ENCODE measurements at regions not wholly inside any gene's neighbourhood (a gene's known extent, or its start where the extent isn't known, plus 50 kb on each side); places are given as distances from the start of the nearest gene placed in this dataset.

GRCh38 chr3:64814351-64814750 is 126.6 kb upstream of the ADAMTS9 start:
- no peak overlapping the region for H3K4me3 Mint-ChIP-seq
- ChIA-PET CTCF (no interaction called here), POLR2A (no interaction called here)
- no peak overlapping the region for H3K27ac Mint-ChIP-seq
- no peaks in the 10 kb centered on the region for H3K4me1 Mint-ChIP-seq
- no peaks in the 10 kb centered on the region for H3K36me3 Mint-ChIP-seq
- peaks cover 3% of the 10 kb centered on the region; the same call in 1 of the 2 replicates for H3K27me3 Mint-ChIP-seq (ENCODE audit: low read depth)
- DNase-seq (ENCODE audit: low spot score) = no peak
- peaks cover 4% of the 10 kb centered on the region; the same call in 1 of the 2 replicates for H3K9me3 Mint-ChIP-seq
- ATAC-seq = no peak
- TF ChIP-seq ZMAT4 (CRISPR knock-in tag; IDR thresholded peaks at IDR 0.05) (no peak), SOX15 (CRISPR knock-in tag; IDR thresholded peaks at IDR 0.05) (no peak), TEAD1 (CRISPR knock-in tag; IDR thresholded peaks at IDR 0.05) (no peak), MXD4 (CRISPR knock-in tag; IDR thresholded peaks at IDR 0.05; ENCODE audit: borderline replicate concordance) (no peak), RORB (CRISPR knock-in tag; IDR thresholded peaks at IDR 0.05) (no peak), GABPB1 (CRISPR knock-in tag; IDR thresholded peaks at IDR 0.05) (no peak), TCF7 (CRISPR knock-in tag; IDR thresholded peaks at IDR 0.05; ENCODE audit: low read depth) (no peak), ZSCAN18 (CRISPR knock-in tag; IDR thresholded peaks at IDR 0.05) (no peak), GTF2I (CRISPR knock-in tag; conservative IDR thresholded peaks at IDR 0.05) (no peak), STAT6 (CRISPR knock-in tag; conservative IDR thresholded peaks at IDR 0.05; ENCODE audit: low read depth) (no peak), ZNF138 (CRISPR knock-in tag; conservative IDR thresholded peaks at IDR 0.05) (no peak), ELF4 (CRISPR knock-in tag; IDR thresholded peaks at IDR 0.05; ENCODE audit: low read depth) (no peak)
- TF ChIP-seq, protein P1, sequence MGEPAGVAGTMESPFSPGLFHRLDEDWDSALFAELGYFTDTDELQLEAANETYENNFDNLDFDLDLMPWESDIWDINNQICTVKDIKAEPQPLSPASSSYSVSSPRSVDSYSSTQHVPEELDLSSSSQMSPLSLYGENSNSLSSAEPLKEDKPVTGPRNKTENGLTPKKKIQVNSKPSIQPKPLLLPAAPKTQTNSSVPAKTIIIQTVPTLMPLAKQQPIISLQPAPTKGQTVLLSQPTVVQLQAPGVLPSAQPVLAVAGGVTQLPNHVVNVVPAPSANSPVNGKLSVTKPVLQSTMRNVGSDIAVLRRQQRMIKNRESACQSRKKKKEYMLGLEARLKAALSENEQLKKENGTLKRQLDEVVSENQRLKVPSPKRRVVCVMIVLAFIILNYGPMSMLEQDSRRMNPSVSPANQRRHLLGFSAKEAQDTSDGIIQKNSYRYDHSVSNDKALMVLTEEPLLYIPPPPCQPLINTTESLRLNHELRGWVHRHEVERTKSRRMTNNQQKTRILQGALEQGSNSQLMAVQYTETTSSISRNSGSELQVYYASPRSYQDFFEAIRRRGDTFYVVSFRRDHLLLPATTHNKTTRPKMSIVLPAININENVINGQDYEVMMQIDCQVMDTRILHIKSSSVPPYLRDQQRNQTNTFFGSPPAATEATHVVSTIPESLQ (CRISPR knock-in tag; IDR thresholded peaks at IDR 0.05) = no peak
- TF ChIP-seq, protein P2, sequence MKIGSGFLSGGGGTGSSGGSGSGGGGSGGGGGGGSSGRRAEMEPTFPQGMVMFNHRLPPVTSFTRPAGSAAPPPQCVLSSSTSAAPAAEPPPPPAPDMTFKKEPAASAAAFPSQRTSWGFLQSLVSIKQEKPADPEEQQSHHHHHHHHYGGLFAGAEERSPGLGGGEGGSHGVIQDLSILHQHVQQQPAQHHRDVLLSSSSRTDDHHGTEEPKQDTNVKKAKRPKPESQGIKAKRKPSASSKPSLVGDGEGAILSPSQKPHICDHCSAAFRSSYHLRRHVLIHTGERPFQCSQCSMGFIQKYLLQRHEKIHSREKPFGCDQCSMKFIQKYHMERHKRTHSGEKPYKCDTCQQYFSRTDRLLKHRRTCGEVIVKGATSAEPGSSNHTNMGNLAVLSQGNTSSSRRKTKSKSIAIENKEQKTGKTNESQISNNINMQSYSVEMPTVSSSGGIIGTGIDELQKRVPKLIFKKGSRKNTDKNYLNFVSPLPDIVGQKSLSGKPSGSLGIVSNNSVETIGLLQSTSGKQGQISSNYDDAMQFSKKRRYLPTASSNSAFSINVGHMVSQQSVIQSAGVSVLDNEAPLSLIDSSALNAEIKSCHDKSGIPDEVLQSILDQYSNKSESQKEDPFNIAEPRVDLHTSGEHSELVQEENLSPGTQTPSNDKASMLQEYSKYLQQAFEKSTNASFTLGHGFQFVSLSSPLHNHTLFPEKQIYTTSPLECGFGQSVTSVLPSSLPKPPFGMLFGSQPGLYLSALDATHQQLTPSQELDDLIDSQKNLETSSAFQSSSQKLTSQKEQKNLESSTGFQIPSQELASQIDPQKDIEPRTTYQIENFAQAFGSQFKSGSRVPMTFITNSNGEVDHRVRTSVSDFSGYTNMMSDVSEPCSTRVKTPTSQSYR (CRISPR knock-in tag; IDR thresholded peaks at IDR 0.05) = no peak

DNA sequence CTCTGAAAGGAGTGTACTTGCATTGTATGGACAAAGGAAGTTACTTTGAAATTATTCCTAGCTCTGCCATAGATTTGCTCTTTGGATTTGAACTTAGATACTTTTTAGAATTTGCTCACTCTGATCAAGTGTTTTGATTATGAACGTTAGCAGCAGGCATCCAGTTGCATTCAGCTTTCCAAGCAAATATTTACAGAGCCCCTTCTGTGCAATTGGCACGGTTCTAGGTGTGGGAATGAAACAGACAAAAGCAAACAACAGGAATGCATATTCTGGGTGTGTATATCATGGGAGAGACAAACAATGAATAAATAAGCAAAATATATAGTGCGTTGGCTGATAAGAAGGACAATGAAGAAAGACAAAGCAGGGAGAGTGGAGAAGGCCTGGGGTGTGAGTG is 125.5 kb upstream of the ADAMTS9 start:
- peaks cover 3% of the 10 kb centered on the region; the same call in 1 of the 2 replicates for H3K27me3 Mint-ChIP-seq (ENCODE audit: low read depth)
- H3K9me3 Mint-ChIP-seq = peaks cover 4% of the 10 kb centered on the region; the same call in 1 of the 2 replicates
- no peaks in the 10 kb centered on the region for H3K36me3 Mint-ChIP-seq
- no peak overlapping the region for H3K4me3 Mint-ChIP-seq
- POLR2A ChIA-PET = no interaction called here
- DNase-seq (ENCODE audit: low spot score) (no peak), ATAC-seq (no peak)
- CTCF ChIA-PET = no interaction called here
- H3K27ac Mint-ChIP-seq = no peak overlapping the region
- no peaks in the 10 kb centered on the region for H3K4me1 Mint-ChIP-seq
- TF ChIP-seq ZNF532 (CRISPR knock-in tag; IDR thresholded peaks at IDR 0.05; ENCODE audit: borderline replicate concordance) (no peak), KAT7 (CRISPR knock-in tag; IDR thresholded peaks at IDR 0.05; ENCODE audit: borderline replicate concordance) (no peak), MXD4 (CRISPR knock-in tag; IDR thresholded peaks at IDR 0.05; ENCODE audit: borderline replicate concordance) (no peak), CBFB (CRISPR knock-in tag; IDR thresholded peaks at IDR 0.05; ENCODE audit: low read depth) (no peak), RORB (CRISPR knock-in tag; IDR thresholded peaks at IDR 0.05) (no peak), NR1H2 (CRISPR knock-in tag; IDR thresholded peaks at IDR 0.05) (no peak), ATF1 (CRISPR knock-in tag; IDR thresholded peaks at IDR 0.05) (no peak)
- TF ChIP-seq, protein P3, sequence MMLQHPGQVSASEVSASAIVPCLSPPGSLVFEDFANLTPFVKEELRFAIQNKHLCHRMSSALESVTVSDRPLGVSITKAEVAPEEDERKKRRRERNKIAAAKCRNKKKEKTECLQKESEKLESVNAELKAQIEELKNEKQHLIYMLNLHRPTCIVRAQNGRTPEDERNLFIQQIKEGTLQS (CRISPR knock-in tag; conservative IDR thresholded peaks at IDR 0.05) = no peak

Data from WTC11 (cell line).